HG03520 (cell line): ENCODE measurements at regions not wholly inside any gene's neighbourhood (a gene's known extent, or its start where the extent isn't known, plus 50 kb on each side); places are given as distances from the start of the nearest gene placed in this dataset.

Experiments used
- ATAC-seq: cut with Tn5 transposase; IDR thresholded peaks from one replicate; pipeline ENCODE4 v1.9.1; 2021; ENCODE audit warnings: mild to moderate bottlenecking, moderate library complexity; ENCODE audit not compliant: unreplicated experiment

DNA sequence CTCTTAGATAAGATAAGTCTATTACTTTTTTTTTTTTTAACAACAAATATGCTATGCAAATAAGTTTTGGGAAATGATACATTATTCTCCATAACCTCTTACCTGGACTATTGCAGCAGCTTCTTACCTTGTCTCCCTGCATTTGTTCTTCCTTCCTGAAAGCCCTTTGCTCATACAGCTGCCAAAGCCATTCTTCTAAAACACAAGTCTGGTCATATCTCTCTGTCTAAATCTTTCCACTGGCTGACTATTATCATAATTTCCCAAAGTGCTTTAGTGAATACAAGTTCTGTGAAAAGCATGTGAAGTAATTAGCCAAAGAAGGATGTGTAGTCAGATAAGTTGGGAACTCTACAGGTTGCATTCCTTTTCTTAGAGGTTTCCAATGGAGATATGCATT, 115.4 kb upstream of the CNTLN start:
- no peak for ATAC-seq

GRCh38 chr9:17018540-17019196, 116.2 kb upstream of the CNTLN start:
- ATAC-seq, result no peak

DNA sequence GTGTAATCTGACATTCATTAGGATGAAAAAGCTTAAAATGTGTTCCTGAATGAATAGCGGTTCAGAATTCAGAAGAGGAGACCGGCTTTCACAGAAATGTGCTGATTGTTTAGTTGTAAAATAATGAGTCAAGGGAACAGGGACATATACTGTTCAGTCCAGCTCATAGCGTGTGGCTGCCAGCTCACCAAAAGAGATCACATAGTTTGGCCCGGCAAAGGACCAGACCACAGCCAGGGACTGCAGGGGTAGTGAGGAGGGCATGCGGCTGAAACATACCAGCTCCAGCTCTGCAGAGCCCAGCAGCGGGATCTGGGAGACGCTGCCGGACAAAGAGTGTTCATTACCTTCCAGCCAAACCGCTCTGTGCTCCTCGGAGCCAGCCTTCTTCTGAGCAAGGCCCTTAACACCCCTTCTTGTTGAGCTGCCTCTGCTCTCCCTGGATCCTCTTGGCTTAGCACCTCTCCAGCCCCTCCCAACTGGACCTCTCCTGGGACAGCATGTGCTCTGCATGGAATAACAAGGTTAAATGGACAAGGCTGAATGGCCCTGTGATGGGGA, 116.8 kb upstream of the CNTLN start:
- no peak for ATAC-seq

DNA sequence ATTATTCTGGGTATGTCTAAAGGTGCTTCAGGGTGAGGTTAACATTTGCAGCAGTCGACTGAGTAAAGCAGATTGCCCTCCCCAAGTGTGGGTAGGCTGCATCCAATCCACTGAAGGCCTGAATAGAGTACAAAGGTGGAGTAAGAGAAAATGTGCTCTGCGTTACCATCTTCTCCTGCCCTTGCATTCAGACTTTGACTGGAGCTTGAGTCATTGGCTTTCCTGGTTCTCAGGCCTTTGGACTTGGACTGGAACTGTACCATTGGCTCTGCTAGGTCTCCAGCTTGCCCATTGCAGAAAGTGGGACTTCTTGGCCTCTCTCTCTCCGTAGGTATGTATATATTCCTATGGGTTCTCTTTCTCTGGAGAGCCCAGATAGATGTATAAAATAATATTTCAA, 120.9 kb upstream of the CNTLN start:
- ATAC-seq, result no peak

DNA sequence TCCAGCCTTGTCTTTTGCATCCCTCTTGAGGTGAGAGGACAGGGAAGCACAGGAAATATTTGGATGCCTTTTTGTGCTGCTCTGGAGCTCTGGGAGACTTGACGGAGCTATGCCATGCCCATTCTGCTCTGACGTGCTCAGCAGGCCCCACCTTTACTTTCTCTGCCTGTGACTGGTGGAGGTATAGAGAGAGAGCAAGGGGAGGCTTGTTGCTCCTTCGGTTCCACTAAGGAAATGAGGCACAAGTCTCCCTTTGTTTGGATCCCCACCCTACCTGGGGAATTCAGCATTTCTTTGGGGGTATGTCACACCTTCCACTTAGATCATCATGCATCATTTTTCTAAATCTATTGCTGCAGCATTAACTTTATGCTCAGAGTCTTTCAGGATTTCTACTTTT, 121.8 kb upstream of the CNTLN start:
- no peak for ATAC-seq

DNA sequence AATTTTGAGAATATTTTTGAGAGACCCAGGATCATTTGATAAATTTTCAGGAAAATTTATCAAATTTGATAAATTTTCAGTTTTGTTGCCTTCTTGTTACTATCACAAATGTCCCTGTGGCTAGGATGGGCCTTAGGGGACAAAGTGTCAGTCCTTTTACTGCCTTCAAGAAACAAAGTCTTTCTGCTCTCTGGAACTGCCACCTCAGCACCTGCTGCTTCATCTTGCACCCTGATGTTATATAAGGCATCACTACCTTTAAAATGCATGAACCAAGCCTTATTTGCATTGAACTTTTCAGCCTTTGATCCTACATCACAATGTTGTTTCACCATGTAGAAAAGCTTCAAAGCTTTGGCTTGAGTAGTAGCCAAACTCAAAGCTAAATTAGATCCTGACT, 123.0 kb upstream of the CNTLN start:
- ATAC-seq, result no peak

- ATAC-seq, result no peak
Measured at GRCh38 chr9:17009071-17009470, 125.8 kb upstream of the CNTLN start.

GRCh38 chr9:17005056-17005823, 129.6 kb upstream of the CNTLN start:
- ATAC-seq, result no peak

DNA sequence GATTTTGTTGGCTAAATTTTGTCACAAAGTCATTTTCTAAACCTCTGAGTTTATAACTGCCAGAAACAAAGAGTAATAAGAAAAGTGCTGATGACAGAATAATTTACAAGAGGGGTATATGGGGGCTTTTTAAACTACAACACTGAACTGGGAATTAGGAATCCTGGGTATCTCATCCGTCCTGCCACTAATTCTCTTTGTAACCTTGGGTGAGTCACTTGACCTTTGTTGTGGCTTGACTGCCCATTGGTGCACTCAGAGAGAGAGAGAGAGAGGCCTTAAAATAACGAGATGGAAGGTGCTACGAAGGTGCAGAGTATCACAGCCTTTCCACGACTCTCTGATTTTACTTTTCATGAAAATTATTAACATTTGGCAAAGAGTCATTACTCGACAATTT, 130.3 kb upstream of the CNTLN start:
- no peak for ATAC-seq

GRCh38 chr9:17003576-17004240, 131.1 kb upstream of the CNTLN start:
- ATAC-seq, result no peak

DNA sequence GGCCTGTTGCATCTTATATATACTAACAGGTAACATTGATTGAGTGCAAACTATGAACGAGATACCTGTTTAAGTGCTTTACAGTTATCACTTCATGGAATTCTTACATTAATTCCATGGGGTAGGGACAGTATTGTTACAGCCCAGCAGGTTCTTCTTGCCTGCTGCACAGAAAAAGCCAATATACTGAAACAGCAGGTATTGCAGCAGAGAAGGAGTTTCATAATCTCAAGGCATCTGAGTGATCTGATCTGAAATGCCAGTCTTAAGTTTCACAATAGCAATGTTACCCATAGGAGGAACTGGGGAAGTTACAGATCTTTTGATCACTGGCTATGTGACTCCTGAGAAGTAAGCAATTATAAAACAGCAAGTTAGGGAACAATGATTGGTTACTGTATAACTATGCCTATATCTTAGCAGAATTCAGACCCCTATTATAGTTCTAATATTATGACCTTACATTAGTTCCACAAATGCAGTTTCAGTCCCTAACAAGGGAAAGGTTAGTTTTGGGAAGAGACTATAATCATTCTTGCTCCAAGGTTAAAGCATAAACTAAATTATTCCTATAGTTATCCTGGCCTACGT, 126.5 kb upstream of the BNC2 start:
- ATAC-seq, result no peak

DNA sequence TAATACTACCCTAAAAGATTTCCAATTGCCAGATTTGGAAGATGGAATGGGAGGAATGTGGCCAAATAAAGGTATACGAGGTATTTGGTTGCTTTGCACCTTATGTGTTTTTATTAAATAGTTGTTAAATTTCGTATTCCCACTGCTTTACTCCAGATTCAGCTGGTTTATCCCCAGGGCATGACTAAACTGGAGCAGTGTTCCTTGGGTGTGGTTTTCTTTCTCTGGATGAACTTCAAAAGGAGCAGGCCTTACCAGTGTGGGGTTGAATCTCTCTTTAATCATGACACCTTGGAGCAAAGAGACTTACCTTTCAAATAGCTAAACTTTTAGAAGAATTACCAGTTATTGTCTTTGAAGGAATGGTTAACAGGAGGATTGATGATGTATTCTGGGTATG, 121.7 kb upstream of the BNC2 start:
- ATAC-seq, result no peak

DNA sequence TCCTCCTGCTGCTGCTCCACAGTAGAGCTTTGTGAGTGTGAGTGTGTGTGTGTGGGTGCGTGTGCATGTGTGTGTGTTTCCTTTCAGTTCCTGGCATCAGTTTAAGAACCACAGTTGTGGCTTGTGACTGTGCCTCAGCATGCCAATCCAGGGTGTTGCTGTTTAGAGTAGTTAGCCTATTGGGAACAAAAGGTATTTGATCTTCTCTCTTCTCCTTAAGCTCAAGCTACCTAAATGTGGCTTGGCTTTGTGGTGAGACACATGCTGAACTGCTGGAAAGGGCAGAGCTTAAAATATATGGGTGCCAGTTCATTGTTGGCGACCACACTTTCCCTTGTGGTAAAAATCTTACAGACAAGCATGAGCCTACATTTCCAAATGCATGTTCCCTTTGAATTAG, 116.6 kb upstream of the BNC2 start:
- no peak for ATAC-seq

- no peak for ATAC-seq
Measured at GRCh38 chr9:16986556-16986955, 116.1 kb upstream of the BNC2 start.

- ATAC-seq, result no peak
Measured at GRCh38 chr9:16985559-16986348, 115.3 kb upstream of the BNC2 start.

DNA sequence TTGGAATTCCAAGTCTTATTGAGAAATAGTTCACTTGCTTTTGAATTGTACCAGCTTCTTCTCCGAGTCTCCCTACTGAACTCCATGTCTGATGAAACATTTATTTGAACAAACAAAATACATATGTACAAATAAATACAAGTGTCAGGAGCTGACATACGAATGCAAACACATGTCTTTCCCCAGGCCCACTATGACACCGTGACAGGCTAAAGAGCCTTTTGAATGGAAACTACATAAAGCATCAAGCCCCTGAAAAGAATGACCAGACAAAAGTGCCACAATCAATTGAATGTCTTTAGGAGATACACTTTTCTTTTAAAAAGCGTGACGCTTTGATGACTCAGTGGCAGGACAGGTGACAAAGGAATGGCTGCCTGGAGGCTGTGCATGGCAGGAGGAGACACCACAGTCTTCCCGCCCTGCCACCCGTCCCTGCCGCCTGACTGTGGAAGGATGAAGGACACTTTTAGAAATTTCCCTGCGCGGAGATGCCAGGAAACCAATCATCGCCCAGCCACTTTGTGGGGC, 112.4 kb upstream of the BNC2 start:
- no peak for ATAC-seq

- no peak for ATAC-seq
Measured at GRCh38 chr9:16976427-16976826, 106.0 kb upstream of the BNC2 start.

DNA sequence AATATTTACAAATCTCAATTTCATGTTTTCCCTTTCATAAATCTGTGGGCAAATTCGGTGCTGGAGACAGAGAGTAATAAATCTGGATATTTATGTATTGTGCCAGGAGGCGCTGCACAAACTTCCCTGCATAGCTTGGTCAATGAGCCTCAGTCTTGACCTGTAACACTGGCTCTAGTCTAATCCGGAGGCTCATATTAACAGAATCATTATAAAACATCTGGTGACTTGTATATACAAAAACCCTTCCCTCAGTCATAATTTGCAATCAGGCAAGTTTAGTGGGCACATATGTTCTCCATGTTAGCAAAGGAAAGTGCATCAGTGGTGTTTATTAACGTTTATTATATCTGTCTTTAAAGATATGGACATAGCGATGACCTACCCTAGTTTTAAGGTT, 104.0 kb upstream of the BNC2 start:
- no peak for ATAC-seq

DNA sequence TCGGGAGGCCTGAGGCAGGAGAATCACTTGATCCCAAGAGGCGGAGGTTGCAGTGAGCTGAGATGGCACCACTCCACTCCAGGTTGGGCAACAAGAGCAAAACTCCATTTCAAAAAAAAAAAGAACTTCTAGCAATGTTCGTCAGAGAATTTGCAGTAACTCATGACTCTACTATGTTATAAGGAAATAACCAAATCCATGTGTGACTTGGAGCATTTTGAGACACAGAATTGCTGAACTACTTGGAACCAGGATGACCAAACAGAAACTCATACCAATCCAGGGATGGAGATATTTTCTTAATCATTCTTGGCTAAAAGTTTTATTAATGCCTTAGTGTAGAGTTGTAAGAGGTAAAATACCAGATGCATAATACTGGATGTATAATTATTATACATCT, 99.9 kb upstream of the BNC2 start:
- no peak for ATAC-seq

GRCh38 chr9:16964228-16964627, 93.8 kb upstream of the BNC2 start:
- ATAC-seq, result no peak
